GM12865 (cell line): ENCODE measurements at regions not wholly inside any gene's neighbourhood (a gene's known extent, or its start where the extent isn't known, plus 50 kb on each side); places are given as distances from the start of the nearest gene placed in this dataset.

Experiments used
- DNase-seq: peaks from one replicate; pipeline ENCODE4 v3.0.0; 2010; ENCODE audit warnings: low read depth
- H3K4me3 ChIP-seq: 2 replicates; pipeline ENCODE4 v1.5.1; 2011; ENCODE audit warnings: mild to moderate bottlenecking, low read depth, low read length, control low read depth
- TF ChIP-seq, protein P1 (sequence below): IDR thresholded peaks from 2 replicates; pipeline ENCODE4 v1.5.1; 2011; ENCODE audit warnings: low read length, control low read depth, low read depth, inconsistent platforms; ENCODE audit not compliant: insufficient read depth; ENCODE audit errors: missing control alignments

DNA sequence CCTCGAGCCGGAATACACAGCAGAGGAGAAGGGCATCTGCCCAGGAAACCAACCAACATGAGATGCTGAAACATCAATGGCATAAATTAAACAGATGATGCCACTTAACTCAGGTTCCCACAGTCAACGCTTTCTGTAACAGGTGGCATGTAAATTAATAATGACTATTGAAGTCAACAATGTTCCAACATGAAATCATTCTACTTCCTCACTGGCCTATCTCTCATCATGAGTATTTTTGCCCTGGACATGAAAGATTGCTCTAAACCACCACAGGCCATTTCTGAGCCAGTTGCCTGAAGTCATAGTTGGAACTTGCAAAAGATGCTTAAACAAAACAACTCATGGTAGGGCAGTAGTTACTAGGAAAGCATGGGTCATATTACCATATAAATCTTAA lies 397.9 kb upstream of the JARID2 start:
- TF ChIP-seq, protein P1, sequence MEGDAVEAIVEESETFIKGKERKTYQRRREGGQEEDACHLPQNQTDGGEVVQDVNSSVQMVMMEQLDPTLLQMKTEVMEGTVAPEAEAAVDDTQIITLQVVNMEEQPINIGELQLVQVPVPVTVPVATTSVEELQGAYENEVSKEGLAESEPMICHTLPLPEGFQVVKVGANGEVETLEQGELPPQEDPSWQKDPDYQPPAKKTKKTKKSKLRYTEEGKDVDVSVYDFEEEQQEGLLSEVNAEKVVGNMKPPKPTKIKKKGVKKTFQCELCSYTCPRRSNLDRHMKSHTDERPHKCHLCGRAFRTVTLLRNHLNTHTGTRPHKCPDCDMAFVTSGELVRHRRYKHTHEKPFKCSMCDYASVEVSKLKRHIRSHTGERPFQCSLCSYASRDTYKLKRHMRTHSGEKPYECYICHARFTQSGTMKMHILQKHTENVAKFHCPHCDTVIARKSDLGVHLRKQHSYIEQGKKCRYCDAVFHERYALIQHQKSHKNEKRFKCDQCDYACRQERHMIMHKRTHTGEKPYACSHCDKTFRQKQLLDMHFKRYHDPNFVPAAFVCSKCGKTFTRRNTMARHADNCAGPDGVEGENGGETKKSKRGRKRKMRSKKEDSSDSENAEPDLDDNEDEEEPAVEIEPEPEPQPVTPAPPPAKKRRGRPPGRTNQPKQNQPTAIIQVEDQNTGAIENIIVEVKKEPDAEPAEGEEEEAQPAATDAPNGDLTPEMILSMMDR = no peak
- no peak overlapping the region for H3K4me3 ChIP-seq
- no peak for DNase-seq

- H3K4me3 ChIP-seq = no peak overlapping the region
- TF ChIP-seq, protein P1 = no peak
Observed at GRCh38 chr6:14849185-14849584, 396.7 kb upstream of the JARID2 start.

DNA sequence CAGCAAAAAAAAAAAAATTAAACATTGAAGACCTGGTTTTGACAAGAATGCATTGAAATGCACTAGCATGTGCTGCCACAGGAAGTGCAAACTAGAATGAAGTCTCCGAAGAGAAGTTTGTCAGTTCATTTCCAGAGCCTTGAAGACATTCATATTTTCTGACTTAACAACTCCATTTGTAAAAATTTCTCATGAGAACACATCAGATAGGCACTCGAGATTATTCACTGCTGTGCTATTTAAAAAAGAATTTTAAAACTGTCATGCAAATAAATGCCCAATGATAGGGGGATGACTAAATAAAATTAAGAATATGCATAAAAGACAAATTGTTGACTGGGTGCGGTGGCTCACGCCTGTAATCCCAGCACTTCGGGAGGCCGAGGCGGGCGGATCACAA lies 394.6 kb upstream of the JARID2 start:
- TF ChIP-seq, protein P1 = no peak
- DNase-seq = no peak
- H3K4me3 ChIP-seq = no peak overlapping the region

More at GRCh38 chr6:14849185-14849584, 396.7 kb upstream of the JARID2 start:
- no peak for DNase-seq

- no peak for DNase-seq
- TF ChIP-seq, protein P1 = no peak
- H3K4me3 ChIP-seq = no peak overlapping the region
Observed at GRCh38 chr6:14852375-14852774, 393.5 kb upstream of the JARID2 start.

DNA sequence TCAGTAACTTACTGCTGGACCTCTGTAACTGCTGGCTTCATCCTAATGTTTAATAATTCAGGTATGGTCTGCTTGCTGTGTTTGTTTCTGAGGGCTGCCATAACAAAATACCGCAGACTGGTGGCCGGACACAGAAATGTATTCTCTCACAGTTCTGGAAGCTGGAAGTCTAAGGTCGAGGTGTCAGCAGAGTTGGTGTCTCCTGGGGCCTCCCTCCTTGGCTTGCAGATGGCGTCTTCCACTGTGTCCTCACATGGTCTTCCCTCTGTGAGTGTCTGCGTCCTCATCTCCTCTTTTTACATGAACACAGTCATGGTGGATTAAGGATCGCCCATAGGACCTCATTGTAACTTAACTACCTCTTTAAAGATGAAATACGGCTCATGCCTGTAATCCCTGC lies 389.7 kb upstream of the JARID2 start:
- TF ChIP-seq, protein P1 = no peak
- no peak for DNase-seq
- H3K4me3 ChIP-seq = no peak overlapping the region

DNA sequence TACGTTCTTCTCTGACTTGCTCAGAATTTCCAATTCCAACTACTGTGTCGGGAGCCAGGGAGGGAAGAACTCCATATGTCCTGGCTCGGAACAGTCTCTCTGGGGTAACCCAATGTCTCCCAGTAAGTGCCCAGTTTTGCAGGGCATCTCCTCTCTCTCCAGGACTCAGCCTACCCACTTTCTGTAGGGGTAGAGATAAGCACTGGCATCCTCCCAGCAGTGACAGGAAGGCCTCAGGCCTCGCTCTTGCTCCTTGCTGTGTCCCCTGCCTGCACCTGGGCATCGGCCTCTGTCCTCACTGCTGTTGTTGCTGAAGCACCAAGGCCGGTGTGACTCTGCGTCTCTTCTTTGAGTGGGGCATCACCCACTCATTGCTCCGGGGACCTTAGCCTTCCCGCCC lies 388.9 kb upstream of the JARID2 start:
- TF ChIP-seq, protein P1 = no peak
- no peak for DNase-seq
- H3K4me3 ChIP-seq = no peak overlapping the region

DNA sequence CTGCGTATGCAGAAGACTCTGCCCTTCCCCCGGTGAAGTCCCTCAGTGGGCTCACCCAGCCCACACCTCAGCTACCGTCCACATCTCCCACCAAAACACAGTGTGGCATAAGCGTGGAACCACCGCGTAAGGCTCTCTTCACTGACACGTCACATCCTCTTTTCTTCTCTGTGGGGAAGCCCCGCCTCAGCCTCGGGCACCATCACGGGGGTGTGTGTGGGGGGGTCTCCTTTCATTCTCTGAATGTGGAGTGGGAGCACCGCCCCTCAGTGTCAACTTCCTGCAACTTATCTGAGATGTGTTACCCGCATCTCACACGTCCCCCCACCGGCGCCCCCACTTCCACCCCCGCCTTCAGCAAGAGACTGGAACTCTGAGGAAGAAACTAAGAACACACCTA lies 388.4 kb upstream of the JARID2 start:
- no peak overlapping the region for H3K4me3 ChIP-seq
- TF ChIP-seq, protein P1 = no peak
- DNase-seq = peak; percentile 15
